DMS153 treated with DMSO at 0.1 percent for 48 hours (cell line): ENCODE measurements at regions not wholly inside any gene's neighbourhood (a gene's known extent, or its start where the extent isn't known, plus 50 kb on each side); places are given as distances from the start of the nearest gene placed in this dataset.
A peak's percentile ranks its signal among the peaks of the same experiment; 100 is the strongest.

Source experiments
- DNase-seq: peaks from one replicate; lab custom pipeline; 2025; ENCODE audit not compliant: unreplicated experiment; lab: John Stamatoyannopoulos, UW

- no peak for DNase-seq
Observed at GRCh38 chr13:34217343-34218025, 399.5 kb downstream of the RFC3 start.

DNA sequence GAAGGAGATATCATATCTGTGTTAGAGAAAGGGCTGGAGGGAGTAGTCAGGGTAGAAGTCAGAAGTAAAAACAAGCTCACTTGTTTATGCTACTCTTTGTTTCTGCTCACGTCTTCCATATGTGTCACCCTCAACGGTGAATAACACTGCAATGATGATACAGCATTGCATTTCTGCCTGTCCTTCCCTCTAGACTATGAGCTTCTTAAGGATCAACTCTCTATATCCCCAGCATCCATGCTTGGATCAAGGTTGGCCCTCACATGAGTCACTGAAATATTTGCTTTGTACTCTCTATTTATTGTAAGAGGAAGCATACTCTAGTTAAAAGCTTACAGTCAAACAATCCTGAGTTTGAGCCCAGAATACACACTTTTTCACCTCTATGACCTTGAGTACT, 406.0 kb downstream of the RFC3 start:
- DNase-seq, result no peak

GRCh38 chr13:34224877-34225276, 406.9 kb downstream of the RFC3 start:
- DNase-seq, result no peak

- DNase-seq, result no peak
Observed at GRCh38 chr13:34230271-34230670, 412.3 kb downstream of the RFC3 start.

DNA sequence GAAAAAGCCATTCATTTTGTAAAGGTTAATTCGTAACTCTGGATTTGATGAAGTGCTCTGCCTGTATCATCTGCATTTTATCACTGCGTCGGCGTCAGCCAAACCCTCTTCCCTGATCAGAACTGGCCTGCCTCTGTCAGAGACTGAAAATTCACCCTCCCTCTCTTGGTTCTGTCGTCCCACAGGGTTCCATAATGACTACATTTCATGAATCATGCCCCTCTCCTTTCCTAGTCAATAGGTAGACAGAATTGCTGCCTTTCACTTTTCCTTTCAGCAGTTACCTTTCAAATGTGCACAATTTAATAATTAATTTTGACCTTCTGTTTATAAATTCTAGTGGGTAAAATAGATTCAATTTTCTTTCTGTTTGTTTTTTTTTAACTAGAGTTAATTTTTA, 423.4 kb downstream of the RFC3 start:
- no peak for DNase-seq

DNA sequence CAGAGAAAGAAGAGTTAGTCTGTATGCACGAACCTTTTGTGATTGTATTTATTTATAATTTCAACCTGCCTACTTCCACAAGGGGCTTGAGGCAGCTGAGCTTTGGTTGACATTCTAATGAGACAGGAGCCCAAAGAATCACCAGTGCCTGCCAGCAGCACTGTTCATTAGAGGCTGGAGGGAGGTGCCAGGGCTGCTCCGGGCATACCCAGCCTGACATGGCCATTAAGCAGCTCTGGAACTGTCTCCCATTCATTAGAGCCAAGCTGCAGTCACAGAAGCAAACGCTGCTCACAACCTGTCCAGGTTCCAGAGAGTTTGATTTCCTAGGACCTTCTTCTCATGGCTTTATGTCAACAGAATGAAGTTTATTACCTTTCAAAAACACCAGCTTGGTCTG, 425.5 kb downstream of the RFC3 start:
- no peak for DNase-seq

DNA sequence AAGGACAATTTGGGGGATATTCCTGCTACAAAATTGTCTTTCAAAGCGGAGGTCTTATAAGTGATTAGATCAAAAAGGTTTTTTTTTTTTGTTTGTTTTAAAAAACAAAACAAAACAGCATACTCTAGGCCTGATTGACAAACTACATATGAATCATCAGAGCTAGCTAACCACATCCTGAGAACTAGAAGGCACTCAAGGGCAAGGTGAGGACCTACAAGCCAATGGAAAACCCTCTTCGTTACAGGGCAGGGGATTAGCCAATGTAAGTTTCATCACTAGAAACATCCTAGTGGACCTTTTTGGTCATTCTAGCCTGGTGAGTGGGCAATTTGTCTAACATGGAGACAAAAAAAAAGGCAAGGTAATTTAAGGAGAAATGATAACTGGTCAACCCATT, 428.6 kb downstream of the RFC3 start:
- DNase-seq, result no peak

DNA sequence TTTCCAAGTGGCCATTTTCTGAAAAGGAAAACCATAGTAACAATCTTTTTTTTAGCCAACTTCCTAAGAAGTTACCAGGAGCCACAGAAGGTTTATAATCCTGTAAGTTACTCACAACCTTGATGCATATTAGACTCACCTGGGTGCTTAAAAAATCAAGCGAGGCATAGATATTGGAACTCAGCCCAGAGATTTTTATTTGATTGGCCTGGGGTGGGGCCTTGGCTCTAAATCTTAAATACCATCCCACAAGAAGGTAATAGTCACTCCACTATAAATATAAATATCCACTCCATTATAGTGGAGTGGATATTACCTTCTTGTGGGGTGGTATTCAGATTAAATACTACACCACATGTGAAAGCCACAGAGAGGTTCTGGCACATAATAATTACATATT, 429.6 kb downstream of the RFC3 start:
- peak; percentile 17 for DNase-seq

- no peak for DNase-seq
Observed at GRCh38 chr13:34249546-34250039, 431.6 kb downstream of the RFC3 start.

DNA sequence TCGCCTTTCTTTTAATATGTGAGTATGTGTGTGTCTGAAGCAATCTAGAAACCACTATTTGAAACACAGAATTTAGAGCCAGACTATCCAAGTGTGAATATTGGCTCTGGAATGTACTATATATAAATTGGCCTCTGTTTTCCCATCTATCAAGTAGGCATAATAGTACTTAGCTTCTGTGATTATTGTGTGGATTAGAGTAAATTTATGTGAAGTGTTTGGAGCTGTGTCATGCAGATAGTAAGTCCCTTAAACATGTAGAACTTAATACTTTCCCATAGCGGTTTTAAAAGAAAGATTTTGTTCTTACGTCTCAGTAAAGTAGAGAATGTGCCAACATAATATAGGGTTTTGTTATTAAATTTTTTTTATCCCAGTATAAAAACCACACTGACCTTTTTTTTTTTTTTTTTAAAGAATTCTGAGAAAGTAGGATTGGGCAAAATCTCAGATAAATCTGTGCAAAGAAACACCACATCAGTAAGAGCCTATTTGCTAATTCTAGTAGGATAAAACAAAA, 432.3 kb downstream of the RFC3 start:
- DNase-seq, result no peak

- DNase-seq, result no peak
Observed at GRCh38 chr13:34254366-34254765, 436.4 kb downstream of the RFC3 start.

DNA sequence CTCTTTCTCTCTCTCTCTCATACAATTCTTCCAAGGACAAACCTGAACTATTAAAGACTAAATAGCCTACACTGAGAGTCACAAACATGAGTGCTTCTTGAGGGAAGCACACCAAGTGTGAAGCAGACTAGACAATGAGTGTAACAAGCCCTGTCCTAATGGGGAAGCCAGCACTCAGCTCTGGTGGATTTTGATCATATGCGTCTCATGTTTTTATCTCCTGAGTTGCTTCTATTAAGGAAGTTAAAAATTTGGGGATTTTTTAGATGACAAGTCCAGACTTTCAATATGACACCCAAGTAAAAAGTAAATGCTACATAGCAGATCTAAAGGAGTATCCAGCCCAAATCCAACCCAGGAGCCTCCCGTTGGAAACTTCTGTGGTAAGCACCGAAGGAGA, 437.8 kb downstream of the RFC3 start:
- no peak for DNase-seq

DNA sequence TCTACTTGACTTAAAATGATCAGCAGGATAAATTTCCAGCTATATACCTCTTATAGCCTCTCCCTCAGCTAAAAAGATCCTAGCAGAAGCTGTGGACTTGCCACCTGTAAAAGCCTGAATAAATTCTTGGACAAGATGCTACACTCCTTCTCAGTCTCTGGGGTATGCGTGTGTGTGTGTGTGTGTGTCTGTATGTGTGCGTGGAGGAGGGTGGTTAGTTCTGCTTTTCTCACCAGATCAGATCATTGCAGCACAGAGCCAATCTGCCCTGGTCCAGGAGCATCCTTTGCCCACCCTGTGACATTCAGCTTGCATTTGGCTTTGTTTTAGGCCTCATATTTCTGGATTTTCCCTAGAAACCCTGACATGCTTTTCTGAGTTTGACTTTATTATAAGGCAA, 438.3 kb downstream of the RFC3 start:
- DNase-seq, result no peak

- no peak for DNase-seq
Observed at GRCh38 chr13:34257966-34258365, 440.0 kb downstream of the RFC3 start.

DNA sequence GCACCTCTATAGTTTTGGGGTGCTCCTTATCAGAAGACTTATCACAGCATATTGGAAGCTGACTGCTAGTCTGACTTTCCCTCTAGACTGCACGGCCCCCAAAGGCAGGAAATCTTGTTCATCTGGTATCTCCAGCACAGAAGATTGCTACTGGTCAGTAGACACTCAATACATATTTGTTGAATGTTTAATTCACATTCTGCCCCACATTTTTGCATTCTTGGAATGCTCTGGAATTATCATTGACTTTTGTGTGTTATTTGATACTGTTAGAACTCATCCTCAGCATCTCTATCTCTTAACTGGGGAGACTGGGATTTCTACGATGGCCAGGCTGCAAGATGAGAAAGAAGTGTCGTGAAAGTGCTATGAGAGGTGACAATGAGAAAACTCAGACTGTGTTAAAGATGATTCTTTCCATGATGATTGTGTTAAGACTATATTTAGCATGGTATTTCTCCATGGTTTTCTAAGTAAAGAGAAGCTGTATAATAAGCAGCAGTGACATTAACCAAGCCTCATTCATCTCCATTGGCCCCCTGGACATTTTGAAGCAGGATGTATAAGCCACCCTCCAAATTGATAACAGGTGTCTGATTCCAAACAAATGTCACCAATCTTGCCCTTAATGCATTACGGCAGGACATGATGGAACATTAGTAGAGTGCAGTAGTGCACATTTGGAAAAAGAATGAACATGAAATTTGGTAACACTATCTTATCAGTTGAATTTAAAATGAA, 440.9 kb downstream of the RFC3 start:
- no peak for DNase-seq

DNA sequence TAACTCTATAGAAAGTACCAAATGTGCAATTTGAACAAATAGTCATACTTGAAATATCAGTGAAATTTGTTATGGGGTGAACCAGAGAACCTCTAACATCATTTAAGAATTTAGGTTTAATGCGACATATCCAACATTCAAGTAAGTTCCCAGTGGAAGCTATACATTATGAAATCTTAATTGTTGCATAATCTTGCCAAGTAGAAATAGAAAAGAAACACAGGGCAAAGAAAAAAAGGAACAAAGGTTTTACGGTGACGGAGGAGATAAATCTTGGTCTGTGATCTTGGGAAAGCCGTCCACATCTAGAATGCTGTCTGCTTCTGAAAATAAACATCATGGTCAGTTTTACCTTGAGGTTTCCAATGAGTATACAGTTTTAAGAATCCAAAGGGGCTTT, 445.7 kb downstream of the RFC3 start:
- DNase-seq, result no peak

- no peak for DNase-seq
Observed at GRCh38 chr13:34265046-34265679, 447.2 kb downstream of the RFC3 start.

- no peak for DNase-seq
Observed at GRCh38 chr13:34276764-34277163, 458.8 kb downstream of the RFC3 start.

DNA sequence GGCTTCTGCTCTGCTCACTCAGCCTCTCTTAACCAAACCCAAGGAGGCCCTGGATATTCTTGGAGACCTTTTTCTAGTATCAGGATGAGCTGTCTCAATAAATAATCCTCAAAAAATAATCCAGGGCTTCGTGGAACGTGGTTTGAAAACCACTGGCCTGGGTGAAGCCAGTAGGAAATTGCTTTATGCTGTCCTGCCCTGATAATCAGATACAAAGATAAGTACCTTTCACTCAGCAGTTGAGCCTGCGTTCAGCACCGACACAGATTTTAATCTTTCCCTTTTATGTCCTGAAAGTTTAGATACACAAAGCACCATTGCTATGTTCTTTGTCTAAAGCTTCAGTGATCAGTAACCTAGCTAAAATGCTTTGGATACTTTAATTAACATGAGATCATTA, 460.0 kb downstream of the RFC3 start:
- no peak for DNase-seq

DNA sequence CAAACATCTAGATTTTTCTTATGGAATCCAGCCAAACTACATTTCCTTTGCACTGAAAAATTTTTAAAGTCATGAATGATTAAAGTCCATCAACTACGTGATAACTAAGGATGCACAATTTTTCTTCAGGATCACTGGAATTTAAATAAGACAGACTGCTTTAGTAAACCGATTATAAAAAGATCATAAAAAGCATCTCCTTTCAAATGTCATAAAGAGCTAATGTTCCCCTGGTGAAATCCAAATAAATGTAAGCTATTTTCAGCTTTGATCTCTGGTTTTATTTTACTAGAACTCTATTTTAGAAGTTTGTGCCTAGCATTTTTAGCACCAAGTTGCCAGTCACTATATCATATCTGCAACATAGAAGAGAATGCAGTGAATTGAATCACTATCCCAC, 460.8 kb downstream of the RFC3 start:
- DNase-seq, result no peak

DNA sequence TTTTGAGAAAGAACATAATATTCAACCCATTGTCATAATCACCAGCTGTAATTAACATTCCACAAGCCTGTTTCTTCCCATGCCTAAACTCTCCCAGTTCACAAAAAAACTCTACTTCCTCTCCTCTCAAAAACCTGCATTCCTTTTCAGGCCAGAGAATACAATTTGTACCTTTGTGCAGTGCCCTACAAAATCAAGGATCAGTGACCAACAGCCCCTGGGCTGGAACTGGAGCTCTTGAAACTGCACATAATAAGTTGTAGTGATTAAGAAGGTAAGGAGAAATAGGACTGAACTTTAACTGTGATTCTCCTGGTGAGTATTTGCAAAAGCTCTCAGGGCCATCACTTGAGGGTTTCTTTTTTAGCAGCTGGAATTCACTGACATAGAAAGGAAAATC, 472.7 kb downstream of the RFC3 start:
- no peak for DNase-seq
